ENCODE measurements at regions not wholly inside any gene's neighbourhood (a gene's known extent, or its start where the extent isn't known, plus 50 kb on each side); places are given as distances from the start of the nearest gene placed in this dataset.
A peak's percentile ranks its signal among the peaks of the same experiment; 100 is the strongest.

DNA sequence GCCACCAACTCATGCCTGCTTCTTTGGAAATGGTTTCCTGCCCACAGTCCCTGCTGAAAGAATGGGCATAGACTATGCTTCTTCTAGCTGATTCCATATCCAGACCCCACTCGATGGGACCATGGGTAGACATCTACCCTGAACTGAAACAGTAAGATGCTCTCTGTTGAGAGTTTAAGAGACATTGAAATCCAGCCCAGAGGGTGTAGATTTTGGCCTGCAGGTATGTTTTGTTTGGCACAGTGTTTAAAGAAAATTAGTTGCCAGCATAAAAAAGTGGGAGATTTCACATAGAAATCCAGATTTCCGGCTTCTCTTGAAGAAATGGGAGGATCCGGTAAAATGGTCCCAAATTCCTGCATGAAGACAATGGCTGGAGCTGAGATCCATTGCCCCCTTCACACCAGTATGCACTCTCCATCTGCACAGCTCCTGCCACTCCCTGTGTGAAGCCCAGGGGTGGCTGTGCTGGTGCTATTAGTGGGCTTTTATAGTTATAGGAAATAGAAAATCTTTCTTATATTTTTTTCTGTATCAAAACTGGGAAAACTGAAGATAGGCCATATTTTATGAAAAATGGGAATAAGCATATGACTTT lies 218.1 kb downstream of the PTEN start:
- H3K9me3 ChIP-seq (ENCODE audit: control extremely low read depth in 1 of 3, control insufficient read depth in 2 of 3, insufficient read depth in 1 of 3, low read length in 2 of 3) = no peaks in the 10 kb centered on the region
- H3K27me3 ChIP-seq (replicated peaks in 1 of 4; ENCODE audit: control extremely low read depth in 1 of 4, control insufficient read depth in 3 of 4, insufficient read depth in 4 of 4, low read length in 3 of 4) = no peaks in the 10 kb centered on the region
- H3K4me3 ChIP-seq (ENCODE audit: control extremely low read depth in 1 of 5, extremely low read depth in 1 of 5, insufficient read depth in 1 of 5, low read depth in 2 of 5, low read length in 4 of 5) = no peak overlapping the region
- no peak overlapping the region for H3K9ac ChIP-seq (ENCODE audit: low read length)
- no CpG with 5 or more reads among the region's 3 CpGs for WGBS (ENCODE audit: insufficient coverage)
- H3K36me3 ChIP-seq (replicated peaks in 1 of 2; ENCODE audit: control extremely low read depth in 1 of 2, control insufficient read depth in 1 of 2, extremely low read depth in 1 of 2, insufficient read depth in 2 of 2, low read length in 1 of 2) = no peaks in the 10 kb centered on the region
- peaks cover 6% of the 10 kb centered on the region for H3K79me2 ChIP-seq (ENCODE audit: control insufficient read depth, insufficient read depth, low read length)
- peak overlapping the region; percentile 44 for H3K4me2 ChIP-seq (replicated peaks; ENCODE audit: low read depth, low read length, poor library complexity, severe bottlenecking)
- H3K27ac ChIP-seq (ENCODE audit: low read length in 2 of 2) = no peak overlapping the region
- no peak for ATAC-seq (ENCODE audit: low read depth)
- peaks cover 30 to 38% of the 10 kb centered on the region in 2 donors for H3K4me1 ChIP-seq (ENCODE audit: control insufficient read depth in 2 of 2, insufficient read depth in 2 of 2, low read length in 2 of 2)
- no peak overlapping the region for H3K27ac Mint-ChIP-seq
- no peaks in the 10 kb centered on the region for H3K27me3 Mint-ChIP-seq
- intact Hi-C loops (cut with micrococcal nuclease) = loop anchor here (5.0 kb wide), 1 partner anchor 36 kb away; no protein-coding TSS in a partner anchor
- H3K9me3 Mint-ChIP-seq (ENCODE audit: insufficient read depth) = no peaks in the 10 kb centered on the region
- peaks cover 41% of the 10 kb centered on the region for H3K4me1 Mint-ChIP-seq
- H3K4me3 Mint-ChIP-seq = no peak overlapping the region
- TF ChIP-seq CTCF (IDR thresholded peaks at IDR 0.05) (no peak), EZH2 (IDR thresholded peaks at IDR 0.05; ENCODE audit: borderline replicate concordance, insufficient read depth, low read depth, low read length, poor library complexity, severe bottlenecking) (no peak)
- CTCF ChIA-PET = interaction anchor here (0.6 to 3.0 kb wide), 4 partner anchors 10 to 486 kb away, joined by 3 to 16 read pairs (median 3); no protein-coding TSS in a partner anchor
- H4K20me1 ChIP-seq (ENCODE audit: control insufficient read depth, insufficient read depth, low read length, poor library complexity, severe bottlenecking) = no peaks in the 10 kb centered on the region
- no peak for DNase-seq
- POLR2A ChIA-PET = interaction anchor here (0.7 kb wide), 2 partner anchors 74 to 206 kb away, joined by 3 read pairs; no protein-coding TSS in a partner anchor
- no peak overlapping the region for H2AFZ ChIP-seq (ENCODE audit: insufficient read depth, low read depth, low read length, poor library complexity, severe bottlenecking)

- no peaks in the 10 kb centered on the region for H3K27me3 ChIP-seq (replicated peaks in 1 of 4; ENCODE audit: control extremely low read depth in 1 of 4, control insufficient read depth in 3 of 4, insufficient read depth in 4 of 4, low read length in 3 of 4)
- peaks cover 6% of the 10 kb centered on the region for H3K79me2 ChIP-seq (ENCODE audit: control insufficient read depth, insufficient read depth, low read length)
- WGBS (ENCODE audit: insufficient coverage) = no CpG with 5 or more reads among the region's 3 CpGs
- H3K9ac ChIP-seq (ENCODE audit: low read length) = peak overlapping the region; percentile 7
- DNase-seq = no peak
- no peaks in the 10 kb centered on the region for H3K36me3 ChIP-seq (replicated peaks in 1 of 2; ENCODE audit: control extremely low read depth in 1 of 2, control insufficient read depth in 1 of 2, extremely low read depth in 1 of 2, insufficient read depth in 2 of 2, low read length in 1 of 2)
- no peaks in the 10 kb centered on the region for H3K9me3 ChIP-seq (ENCODE audit: control extremely low read depth in 1 of 3, control insufficient read depth in 2 of 3, insufficient read depth in 1 of 3, low read length in 2 of 3)
- no peak for ATAC-seq (ENCODE audit: low read depth)
- TF ChIP-seq EZH2 (IDR thresholded peaks at IDR 0.05; ENCODE audit: borderline replicate concordance, insufficient read depth, low read depth, low read length, poor library complexity, severe bottlenecking) (no peak), CTCF (IDR thresholded peaks at IDR 0.05) (no peak)
- no peaks in the 10 kb centered on the region for H3K9me3 Mint-ChIP-seq (ENCODE audit: insufficient read depth)
- H3K4me3 Mint-ChIP-seq = peak overlapping the region; percentile 48
- H2AFZ ChIP-seq (ENCODE audit: insufficient read depth, low read depth, low read length, poor library complexity, severe bottlenecking) = peak overlapping the region; percentile 29
- H3K27ac Mint-ChIP-seq = peak overlapping the region; percentile 51
- peak overlapping the region in 1 of 2 donors; percentile 10 for H3K27ac ChIP-seq (ENCODE audit: low read length in 2 of 2)
- H3K4me1 ChIP-seq (ENCODE audit: control insufficient read depth in 2 of 2, insufficient read depth in 2 of 2, low read length in 2 of 2) = peaks cover 30 to 38% of the 10 kb centered on the region in 2 donors
- ChIA-PET CTCF (interaction anchor here (0.6 to 3.0 kb wide), 5 partner anchors 9 to 304 kb away, joined by 3 to 16 read pairs (median 3); no protein-coding TSS in a partner anchor), POLR2A (interaction anchor here (0.7 to 1.2 kb wide), 3 partner anchors 10 to 205 kb away, joined by 3 read pairs; no protein-coding TSS in a partner anchor)
- intact Hi-C loops (cut with micrococcal nuclease) = loop anchor here (5.0 kb wide), 1 partner anchor 35 kb away; no protein-coding TSS in a partner anchor
- H4K20me1 ChIP-seq (ENCODE audit: control insufficient read depth, insufficient read depth, low read length, poor library complexity, severe bottlenecking) = no peaks in the 10 kb centered on the region
- peaks cover 40% of the 10 kb centered on the region for H3K4me1 Mint-ChIP-seq
- H3K27me3 Mint-ChIP-seq = no peaks in the 10 kb centered on the region
- H3K4me2 ChIP-seq (replicated peaks; ENCODE audit: low read depth, low read length, poor library complexity, severe bottlenecking) = peak overlapping the region; percentile 44
- H3K4me3 ChIP-seq (ENCODE audit: control extremely low read depth in 1 of 5, extremely low read depth in 1 of 5, insufficient read depth in 1 of 5, low read depth in 2 of 5, low read length in 4 of 5) = no peak overlapping the region
Measured at GRCh38 chr10:88082391-88082790, 219.0 kb downstream of the PTEN start.

Measured in B cell (primary cell).